K562 (cell line): ENCODE measurements at regions not wholly inside any gene's neighbourhood (a gene's known extent, or its start where the extent isn't known, plus 50 kb on each side); places are given as distances from the start of the nearest gene placed in this dataset.

Experiments
- ATAC-seq: fragments of 200-7000 bp; cut with Tn5 transposase; 3 replicates; pipeline ENCODE4 v1.9.1; 2020; ENCODE audit warnings: moderate library complexity
- BruUV-seq: library from RNA; stranded (reverse); fragments of 400-500 nt; replicated peaks from 2 replicates; lab custom pipeline; 2021; lab: Mats Ljungman, UMichigan
- CTCF ChIA-PET: fragments of 300-600 bp; formaldehyde crosslinking; extraction: SDS; loops from one replicate; lab custom pipeline; 2021; ENCODE audit warnings: low intra/inter-chr PET ratio; lab: Yijun Ruan, JAX
- POLR2A ChIA-PET: fragments of 300-600, 350-650 bp; sonication (Branson Sonifier 250); formaldehyde crosslinking; extraction: SDS; loops from one replicate; lab custom pipeline; 2021; ENCODE audit warnings: antibody characterized with exemption, inconsistent platforms; lab: Yijun Ruan, JAX
- DNase-seq, 4 experiments: peaks; one replicate each; pipeline versions ENCODE4 v3.0.0 to v3.0.0-alpha.2; 2011 to 2018; ENCODE audit warnings: low spot score in 3 of 4, mixed read lengths in 3 of 4; ENCODE audit errors: extremely low read depth in 1 of 4
- FAIRE-seq: peaks from 2 replicates; lab custom pipeline; 2011; peaks lifted over from hg19 to GRCh38; lab: Jason Lieb, UNC
- H2AFZ ChIP-seq: 2 replicates; pipeline ENCODE4 v1.6.0; 2011; ENCODE audit warnings: low read depth, low read length, control low read depth, inconsistent platforms
- H3K27ac ChIP-seq: fragments of 200-600 bp; 3 replicates; pipeline ENCODE4 v1.8.0; 2011; ENCODE audit warnings: low read depth, mild to moderate bottlenecking, control low read depth, inconsistent platforms, low read length, moderate library complexity, mixed read lengths; ENCODE audit errors: extremely low read depth
- H3K27me3 ChIP-seq, 2 experiments: fragments of 300-600 bp in 1 of 2; 2 replicates in 1 of 2; 3 replicates in 1 of 2; pipeline versions ENCODE4 v1.6.0 to v1.8.0; 2011; ENCODE audit warnings: inconsistent platforms in 2 of 2, low read length in 2 of 2, mild to moderate bottlenecking in 1 of 2, mixed read lengths in 1 of 2, moderate library complexity in 1 of 2; ENCODE audit not compliant: control insufficient read depth in 2 of 2, insufficient read depth in 2 of 2
- H3K36me3 ChIP-seq: fragments of 300-600 bp; 3 replicates; pipeline ENCODE4 v1.8.0; 2011; ENCODE audit warnings: mild to moderate bottlenecking, low read length, inconsistent platforms; ENCODE audit not compliant: control insufficient read depth, insufficient read depth
- H3K4me1 ChIP-seq, 2 experiments: fragments of 200-600 bp in 1 of 2; replicated peaks in 1 of 2; 2 replicates in 1 of 2; 3 replicates in 1 of 2; pipeline versions ENCODE4 v1.5.1 to v1.8.0; 2011; ENCODE audit warnings: inconsistent platforms in 2 of 2, low read length in 2 of 2, mild to moderate bottlenecking in 1 of 2, mixed read lengths in 1 of 2, moderate library complexity in 1 of 2; ENCODE audit not compliant: control insufficient read depth in 2 of 2, insufficient read depth in 2 of 2
- H3K4me2 ChIP-seq: 2 replicates; pipeline ENCODE4 v1.6.1; 2011; ENCODE audit warnings: low read length, control low read depth, inconsistent platforms, mixed read lengths; ENCODE audit not compliant: insufficient read depth
- H3K4me3 ChIP-seq: fragments of 200-600 bp; sonication (generic), shearing (Covaris generic); 2 replicates; pipeline ENCODE4 v1.5.1; 2016; ENCODE audit warnings: control low read depth, inconsistent platforms
- H3K79me2 ChIP-seq: fragments of 200-600 bp; 3 replicates; pipeline ENCODE4 v1.8.0; 2011; ENCODE audit warnings: low read length, inconsistent platforms; ENCODE audit not compliant: control insufficient read depth, insufficient read depth
- H3K9ac ChIP-seq, 2 experiments: 2 replicates each; pipeline versions ENCODE4 v1.6.0 to v1.6.1; 2011; ENCODE audit warnings: low read depth in 2 of 2, low read length in 2 of 2, control low read depth in 1 of 2, inconsistent platforms in 1 of 2, mild to moderate bottlenecking in 1 of 2, mixed read lengths in 1 of 2; ENCODE audit not compliant: insufficient read depth in 1 of 2
- H3K9me1 ChIP-seq: one replicate; pipeline ENCODE4 v1.6.0; 2011; ENCODE audit warnings: inconsistent platforms, mild to moderate bottlenecking, low read length, moderate library complexity; ENCODE audit not compliant: control insufficient read depth, insufficient read depth
- H3K9me3 ChIP-seq: replicated peaks from 2 replicates; pipeline ENCODE4 v1.5.1; 2011; ENCODE audit warnings: low read depth, low read length, inconsistent platforms; ENCODE audit not compliant: control insufficient read depth, insufficient read depth
- H4K20me1 ChIP-seq: replicated peaks from 2 replicates; pipeline ENCODE4 v1.6.1; 2011; ENCODE audit warnings: low read length, inconsistent platforms, mixed read lengths; ENCODE audit not compliant: control insufficient read depth, insufficient read depth
- ATF7 ChIP-seq: fragments of 450-650 bp; IDR thresholded peaks from 2 replicates; pipeline ENCODE4 v1.7.1; 2014; ENCODE audit warnings: mild to moderate bottlenecking, moderate library complexity
- CREB3 ChIP-seq: fragments of 450-650 bp; conservative IDR thresholded peaks from 2 replicates; pipeline ENCODE4 v1.6.1; 2016; ENCODE audit warnings: missing genetic modification characterization, low read depth, mild to moderate bottlenecking, missing compliant biosample characterization, moderate library complexity
- FOXK2 ChIP-seq, 2 experiments: fragments of 450-650 bp; IDR thresholded peaks in 1 of 2; conservative IDR thresholded peaks in 1 of 2; 2 replicates each; pipeline ENCODE4 v1.6.1; 2016; ENCODE audit warnings: low read depth in 2 of 2, mild to moderate bottlenecking in 1 of 2
- FOXP1 ChIP-seq: sonication (generic); formaldehyde crosslinking; IDR thresholded peaks from 2 replicates; pipeline ENCODE4 v1.8.0; 2022; ENCODE audit warnings: mild to moderate bottlenecking, missing genetic modification reagents
- MBD1 ChIP-seq: fragments of 250-450 bp; sonication (Bioruptor Pico); IDR thresholded peaks from 2 replicates; pipeline ENCODE4 v1.8.0; 2022; ENCODE audit warnings: inconsistent platforms
- NCOA1 ChIP-seq: fragments of 450-650 bp; IDR thresholded peaks from 2 replicates; pipeline ENCODE4 v1.6.1; 2016; ENCODE audit warnings: low read depth
- NFE2L1 ChIP-seq: fragments of 450-650 bp; IDR thresholded peaks from 2 replicates; pipeline ENCODE4 v1.6.1; 2016; ENCODE audit warnings: missing genetic modification characterization, low read depth, mild to moderate bottlenecking, missing compliant biosample characterization, moderate library complexity, borderline replicate concordance
- RBFOX2 ChIP-seq: fragments of 200-400 bp; formaldehyde crosslinking; IDR thresholded peaks from 2 replicates; pipeline ENCODE4 v1.6.1; 2017; ENCODE audit warnings: low read depth, mild to moderate bottlenecking, low read length, moderate library complexity
- SAP30 ChIP-seq: fragments of 200-600 bp; sonication (generic); IDR thresholded peaks from 2 replicates; pipeline ENCODE4 v1.6.1; 2012; ENCODE audit warnings: borderline replicate concordance, low read depth, mild to moderate bottlenecking, moderate library complexity, low read length, control low read depth, inconsistent platforms; ENCODE audit not compliant: insufficient read depth, poor library complexity, severe bottlenecking
- SIRT6 ChIP-seq: IDR thresholded peaks from one replicate; pipeline ENCODE4 v1.6.1; 2012; ENCODE audit warnings: low read depth, mild to moderate bottlenecking, control low read depth, inconsistent platforms, low read length, moderate library complexity
- STAT5A ChIP-seq: IDR thresholded peaks from 2 replicates; pipeline ENCODE4 v1.6.1; 2012; ENCODE audit warnings: low read length, inconsistent platforms, borderline replicate concordance
- ZFP30 ChIP-seq: fragments of 250-450 bp; sonication (Bioruptor Pico); IDR thresholded peaks from 2 replicates; pipeline ENCODE4 v1.8.0; 2022; ENCODE audit warnings: moderate library complexity, mild to moderate bottlenecking, inconsistent platforms, borderline replicate concordance
- ZNF212 ChIP-seq: fragments of 450-650 bp; formaldehyde crosslinking; IDR thresholded peaks from 2 replicates; pipeline ENCODE4 v1.4.0; 2020; ENCODE audit warnings: mild to moderate bottlenecking
- ZNF224 ChIP-seq: sonication (generic); formaldehyde crosslinking; IDR thresholded peaks from 2 replicates; pipeline ENCODE4 v1.8.0; 2022; ENCODE audit warnings: mild to moderate bottlenecking, missing genetic modification reagents
- ZNF584 ChIP-seq: fragments of 200-800 bp; sonication (Bioruptor generic); IDR thresholded peaks from 2 replicates; pipeline ENCODE4 v1.6.1; 2016; ENCODE audit warnings: low read depth, mild to moderate bottlenecking, missing genetic modification characterization, missing compliant biosample characterization
- ZNF717 ChIP-seq: fragments of 250-450 bp; sonication (Bioruptor Pico); IDR thresholded peaks from 2 replicates; pipeline ENCODE4 v1.5.0; 2021
- WGBS: fragments of 100-300 bp; shearing (Covaris generic); methylation state at CpG from one replicate; pipeline ENCODE4 v1.1.6; 2016; ENCODE audit warnings: low coverage, mixed read lengths; ENCODE audit not compliant: insufficient coverage; ENCODE audit errors: missing lambda C conversion rate; 5-methylcytosine and 5-hydroxymethylcytosine counted together
- in situ Hi-C: fragments of 300-500 bp; cut with MboI; formaldehyde crosslinking; loops from 4 replicates; pipeline ENCODE4 v1.15.0; 2018; ENCODE audit warnings: inconsistent platforms, mixed read lengths
- intact Hi-C: fragments of 100-400 bp; cut with micrococcal nuclease; formaldehyde crosslinking; loops from 2 replicates; pipeline ENCODE4 v1.14.2; 2022
- TF ChIP-seq, protein P1 (sequence below): sonication (generic); formaldehyde crosslinking; IDR thresholded peaks from 2 replicates; pipeline ENCODE4 v1.8.0; 2022; ENCODE audit warnings: missing genetic modification reagents, mild to moderate bottlenecking, moderate library complexity, borderline replicate concordance
- TF ChIP-seq, protein P2 (sequence below), 2 experiments: fragments of 250-450 bp in 1 of 2; fragments of 450-650 bp in 1 of 2; sonication (Bioruptor Pico) in 1 of 2; IDR thresholded peaks; 2 replicates each; pipeline versions ENCODE4 v1.6.1 to v1.8.0; 2016 to 2021; ENCODE audit warnings: mild to moderate bottlenecking in 2 of 2, moderate library complexity in 2 of 2, missing compliant biosample characterization in 1 of 2, missing genetic modification characterization in 1 of 2

GRCh38 chr15:95880630-95881029, 449.9 kb upstream of the NR2F2 start:
- H3K4me3 ChIP-seq = no peak overlapping the region
- ATAC-seq (no peak), DNase-seq (no peak), FAIRE-seq (no peak)
- no peak overlapping the region for H2AFZ ChIP-seq
- no TSS peak for BruUV-seq
- H3K27ac ChIP-seq = no peak overlapping the region
- in situ Hi-C loops = loop anchor here (25.0 kb wide), 1 partner anchor 1357 kb away; no protein-coding TSS in a partner anchor
- no peak overlapping the region for H3K9ac ChIP-seq
- intact Hi-C loops = no loop called here
- H3K9me3 ChIP-seq = no peaks in the 10 kb centered on the region
- no peaks in the 10 kb centered on the region for H3K9me1 ChIP-seq
- no peaks in the 10 kb centered on the region for H3K79me2 ChIP-seq
- ChIA-PET POLR2A (interaction anchor here (1.0 kb wide), 1 partner anchor 38 kb away, joined by 3 read pairs; no protein-coding TSS in a partner anchor), CTCF (no interaction called here)
- H3K27me3 ChIP-seq = no peaks in the 10 kb centered on the region
- TF ChIP-seq, protein P1, sequence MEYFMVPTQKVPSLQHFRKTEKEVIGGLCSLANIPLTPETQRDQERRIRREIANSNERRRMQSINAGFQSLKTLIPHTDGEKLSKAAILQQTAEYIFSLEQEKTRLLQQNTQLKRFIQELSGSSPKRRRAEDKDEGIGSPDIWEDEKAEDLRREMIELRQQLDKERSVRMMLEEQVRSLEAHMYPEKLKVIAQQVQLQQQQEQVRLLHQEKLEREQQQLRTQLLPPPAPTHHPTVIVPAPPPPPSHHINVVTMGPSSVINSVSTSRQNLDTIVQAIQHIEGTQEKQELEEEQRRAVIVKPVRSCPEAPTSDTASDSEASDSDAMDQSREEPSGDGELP (CRISPR knock-in tag) = no peak
- TF ChIP-seq ZFP30 = no peak
- no peak for TF ChIP-seq FOXK2 (conservative IDR thresholded peaks at IDR 0.05 in 1 of 2, IDR thresholded peaks at IDR 0.05 in 1 of 2; ENCODE audit: low read depth in 2 of 2)
- no peak for TF ChIP-seq SAP30
- no peak for TF ChIP-seq CREB3 (tag)
- no peak for TF ChIP-seq NCOA1
- TF ChIP-seq ATF7 = no peak
- TF ChIP-seq ZNF212 (CRISPR knock-in tag) = no peak
- TF ChIP-seq RBFOX2 = no peak
- TF ChIP-seq ZNF224 (CRISPR knock-in tag) = no peak
- no peak for TF ChIP-seq NFE2L1 (tag)
- no peak for TF ChIP-seq ZNF584 (CRISPR knock-in tag)
- TF ChIP-seq, protein P2, sequence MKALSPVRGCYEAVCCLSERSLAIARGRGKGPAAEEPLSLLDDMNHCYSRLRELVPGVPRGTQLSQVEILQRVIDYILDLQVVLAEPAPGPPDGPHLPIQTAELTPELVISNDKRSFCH (CRISPR knock-in tag; IDR thresholded peaks at IDR 0.05) = no peak
- TF ChIP-seq, protein P2 (tag; IDR thresholded peaks at IDR 0.05) = no peak
- no peak for TF ChIP-seq SIRT6
- TF ChIP-seq ZNF717 (CRISPR knock-in tag) = no peak
- no peak for TF ChIP-seq MBD1
- no peak for TF ChIP-seq STAT5A
- no peak for TF ChIP-seq FOXP1 (CRISPR knock-in tag)
- no peak overlapping the region for H3K4me2 ChIP-seq
- H4K20me1 ChIP-seq = no peaks in the 10 kb centered on the region
- no peaks in the 10 kb centered on the region for H3K4me1 ChIP-seq
- 22% methylated on average over 2 of the region's 2 CpGs for WGBS
- H3K36me3 ChIP-seq = no peaks in the 10 kb centered on the region
